Sigmoid colon (tissue), 6 donors: ENCODE measurements at regions not wholly inside any gene's neighbourhood (a gene's known extent, or its start where the extent isn't known, plus 50 kb on each side); places are given as distances from the start of the nearest gene placed in this dataset.

ENCODE experiments used
- DNase-seq: peaks from one replicate; pipeline ENCODE4 v3.0.0-alpha.2; 2019
- H3K27ac ChIP-seq, 4 donors: fragments of 200-600 bp; sonication (generic); one replicate each; pipeline ENCODE4 v1.5.1; 2016 to 2019; ENCODE audit warnings: mild to moderate bottlenecking in 1 of 4
- H3K27me3 ChIP-seq, 3 donors: fragments of 200-600 bp; sonication (generic); one replicate each; pipeline ENCODE4 v1.5.1; 2019; ENCODE audit warnings: mild to moderate bottlenecking in 1 of 3
- H3K36me3 ChIP-seq, 4 donors: fragments of 200-600 bp; sonication (generic); one replicate each; pipeline ENCODE4 v1.5.1; 2016 to 2019
- H3K4me1 ChIP-seq, 4 donors: fragments of 200-600 bp; sonication (generic); one replicate each; pipeline ENCODE4 v1.5.1; 2017 to 2019
- H3K4me3 ChIP-seq, 4 donors: fragments of 200-600 bp; sonication (generic); one replicate each; pipeline ENCODE4 v1.5.1; 2017 to 2019; ENCODE audit warnings: mild to moderate bottlenecking in 2 of 4, moderate library complexity in 1 of 4
- H3K9me3 ChIP-seq, 4 donors: fragments of 200-600 bp in 3 of 4; sonication (generic) in 3 of 4; one replicate each; pipeline versions ENCODE4 v1.5.1 to v1.6.1; 2013 to 2019
- EP300 ChIP-seq, 4 donors: sonication (generic); formaldehyde crosslinking; IDR thresholded peaks; one replicate each; pipeline ENCODE4 v1.6.1; 2017; ENCODE audit warnings: antibody characterized with exemption in 4 of 4
- POLR2A ChIP-seq, 2 donors: fragments of 450-650 bp; IDR thresholded peaks; one replicate each; pipeline ENCODE4 v1.6.1; 2016; ENCODE audit warnings: antibody characterized with exemption in 2 of 2, mild to moderate bottlenecking in 2 of 2, moderate library complexity in 2 of 2
- POLR2AphosphoS5 ChIP-seq, 4 donors: sonication (generic); formaldehyde crosslinking; IDR thresholded peaks; one replicate each; pipeline ENCODE4 v1.6.1; 2017; ENCODE audit warnings: antibody characterized with exemption in 4 of 4
- WGBS, 2 donors: extraction: QIAGEN DNeasy Blood & Tissue Kit; methylation state at CpG; one replicate each; pipeline ENCODE4 v1.1.7; 2013; 5-methylcytosine and 5-hydroxymethylcytosine counted together
- intact Hi-C: fragments of 100-400 bp; cut with DNase I; formaldehyde crosslinking; loops from one replicate; pipeline ENCODE4 v1.15.1; 2023
- TF ChIP-seq, protein P1 (sequence below), 4 experiments: fragments of 450-650 bp in 3 of 4; fragments of 200-600 bp in 1 of 4; IDR thresholded peaks; one replicate each; pipeline ENCODE4 v1.5.1; 2016 to 2019; ENCODE audit warnings: antibody characterized with exemption in 4 of 4, mild to moderate bottlenecking in 3 of 4, moderate library complexity in 2 of 4
- donor health status: healthy with polysubstance abuse.
- donor health status: healthy.

DNA sequence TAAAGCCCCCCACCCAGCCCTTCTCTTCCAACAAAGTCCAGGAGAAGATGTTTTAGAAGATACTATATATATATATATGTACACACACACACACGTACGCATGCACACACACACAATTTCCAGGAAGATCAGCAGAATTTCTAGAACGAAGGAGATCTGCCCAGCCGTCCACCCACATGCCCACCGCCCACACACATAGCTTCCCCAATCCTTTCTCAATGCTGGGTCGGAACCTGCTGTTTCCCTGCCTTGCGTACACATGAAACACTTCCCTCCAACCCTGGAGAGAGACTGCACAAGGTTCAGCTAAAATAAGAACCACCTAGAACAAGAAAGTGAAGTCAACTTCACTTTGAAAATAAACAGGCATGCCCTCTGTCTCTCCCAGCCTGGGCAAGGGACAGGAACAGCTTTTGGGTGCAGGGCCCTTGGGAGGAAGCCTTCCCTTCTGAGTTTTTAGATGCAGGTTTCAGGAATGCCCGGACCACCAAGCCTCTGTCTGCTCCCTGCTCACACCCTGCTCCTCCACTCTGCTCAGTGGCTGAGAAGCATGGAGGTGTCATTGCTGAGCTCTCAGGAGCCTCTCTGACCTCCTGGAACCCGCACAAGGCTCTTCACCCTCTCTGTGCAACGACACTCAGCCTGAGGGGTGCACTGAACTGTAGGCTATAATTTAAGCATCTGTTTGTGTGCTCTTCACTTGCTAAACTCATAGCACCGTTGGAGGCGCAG is 149.4 kb downstream of the C5orf15 start:
- Histone ChIP-seq H3K36me3 (no peaks in the 10 kb centered on the region), H3K27me3 (no peaks in the 10 kb centered on the region), H3K27ac (no peak overlapping the region), H3K4me3 (no peak overlapping the region), H3K9me3 (no peaks in the 10 kb centered on the region), H3K4me1 (peaks cover 0 to 21% (median 5%) of the 10 kb centered on the region in 4 donors)
- DNase-seq = no peak
- 78 to 81% methylated on average over 12 of the region's 12 CpGs for WGBS, 2 donors
- no peak for TF ChIP-seq POLR2A (IDR thresholded peaks at IDR 0.05)
- TF ChIP-seq POLR2AphosphoS5 (IDR thresholded peaks at IDR 0.05) = no peak
- TF ChIP-seq EP300 (IDR thresholded peaks at IDR 0.05) = no peak
- TF ChIP-seq, protein P1, sequence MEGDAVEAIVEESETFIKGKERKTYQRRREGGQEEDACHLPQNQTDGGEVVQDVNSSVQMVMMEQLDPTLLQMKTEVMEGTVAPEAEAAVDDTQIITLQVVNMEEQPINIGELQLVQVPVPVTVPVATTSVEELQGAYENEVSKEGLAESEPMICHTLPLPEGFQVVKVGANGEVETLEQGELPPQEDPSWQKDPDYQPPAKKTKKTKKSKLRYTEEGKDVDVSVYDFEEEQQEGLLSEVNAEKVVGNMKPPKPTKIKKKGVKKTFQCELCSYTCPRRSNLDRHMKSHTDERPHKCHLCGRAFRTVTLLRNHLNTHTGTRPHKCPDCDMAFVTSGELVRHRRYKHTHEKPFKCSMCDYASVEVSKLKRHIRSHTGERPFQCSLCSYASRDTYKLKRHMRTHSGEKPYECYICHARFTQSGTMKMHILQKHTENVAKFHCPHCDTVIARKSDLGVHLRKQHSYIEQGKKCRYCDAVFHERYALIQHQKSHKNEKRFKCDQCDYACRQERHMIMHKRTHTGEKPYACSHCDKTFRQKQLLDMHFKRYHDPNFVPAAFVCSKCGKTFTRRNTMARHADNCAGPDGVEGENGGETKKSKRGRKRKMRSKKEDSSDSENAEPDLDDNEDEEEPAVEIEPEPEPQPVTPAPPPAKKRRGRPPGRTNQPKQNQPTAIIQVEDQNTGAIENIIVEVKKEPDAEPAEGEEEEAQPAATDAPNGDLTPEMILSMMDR (IDR thresholded peaks at IDR 0.05) = no peak
- intact Hi-C loops = no loop called here

- peak; percentile 78 for DNase-seq
- Histone ChIP-seq H3K4me1 (peaks cover 0 to 21% (median 5%) of the 10 kb centered on the region in 4 donors), H3K9me3 (no peaks in the 10 kb centered on the region), H3K36me3 (no peaks in the 10 kb centered on the region), H3K27me3 (peaks cover 0 to 4% (median 0%) of the 10 kb centered on the region in 3 donors), H3K4me3 (no peak overlapping the region), H3K27ac (no peak overlapping the region)
- intact Hi-C loops = no loop called here
- WGBS, 2 donors = 36 to 63% methylated on average over 5 of the region's 5 CpGs
- peak in 1 of 4 donors; percentile 14 for TF ChIP-seq POLR2AphosphoS5 (IDR thresholded peaks at IDR 0.05)
- TF ChIP-seq, protein P1 (IDR thresholded peaks at IDR 0.05) = no peak
Measured at GRCh38 chr5:133818031-133818431, 150.4 kb downstream of the C5orf15 start.

DNA sequence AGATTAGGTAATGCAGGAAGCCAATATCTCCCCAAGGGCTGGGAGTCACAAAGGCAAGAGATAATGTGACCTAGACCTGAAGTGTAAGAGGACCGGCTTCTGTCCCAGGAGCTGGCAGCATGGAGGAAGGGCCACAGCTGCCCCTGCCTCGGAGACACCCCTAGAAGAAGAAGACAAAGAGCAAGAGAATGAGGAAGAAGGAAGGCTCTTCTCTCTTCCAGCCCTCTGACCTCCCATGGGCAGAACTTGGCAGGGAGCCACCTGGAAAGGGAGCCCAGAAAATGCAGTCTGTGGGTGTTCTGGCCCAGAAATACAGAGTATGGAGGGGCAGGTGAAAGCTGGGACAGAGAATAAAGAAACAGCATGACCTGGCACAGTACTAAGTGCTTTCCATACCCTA is 151.0 kb downstream of the C5orf15 start:
- Histone ChIP-seq H3K27me3 (peaks cover 0 to 4% (median 0%) of the 10 kb centered on the region in 3 donors), H3K9me3 (no peaks in the 10 kb centered on the region), H3K27ac (no peak overlapping the region), H3K4me1 (peaks cover 0 to 21% (median 5%) of the 10 kb centered on the region in 4 donors), H3K36me3 (no peaks in the 10 kb centered on the region), H3K4me3 (no peak overlapping the region)
- DNase-seq = no peak
- WGBS, 2 donors = 67 to 79% methylated on average over 2 of the region's 2 CpGs
- intact Hi-C loops = no loop called here
- no peak for TF ChIP-seq POLR2AphosphoS5 (IDR thresholded peaks at IDR 0.05)

DNA sequence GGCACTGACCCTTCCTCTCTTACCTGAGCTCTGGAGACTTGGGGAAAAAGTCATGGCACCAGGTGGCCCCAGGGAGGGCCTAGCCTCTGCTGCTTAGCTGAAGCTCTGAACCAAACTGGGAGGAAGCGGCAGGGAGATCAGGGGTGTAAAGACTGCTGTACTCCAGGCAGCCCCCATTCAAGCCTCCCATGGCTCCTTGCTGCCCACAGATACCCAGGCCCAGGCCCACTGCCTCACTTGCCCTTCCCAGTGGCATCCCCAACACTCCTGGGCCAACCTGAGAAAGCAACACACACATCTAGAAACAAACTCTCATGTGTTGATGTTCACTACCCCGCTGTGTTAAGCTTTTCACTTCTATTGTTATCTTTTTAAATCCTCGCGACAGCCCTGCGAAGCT is 151.6 kb downstream of the C5orf15 start:
- intact Hi-C loops = no loop called here
- peaks cover 0 to 4% (median 0%) of the 10 kb centered on the region in 3 donors for H3K27me3 ChIP-seq
- no peaks in the 10 kb centered on the region for H3K9me3 ChIP-seq
- no peak for TF ChIP-seq POLR2A (IDR thresholded peaks at IDR 0.05)
- TF ChIP-seq EP300 (IDR thresholded peaks at IDR 0.05) = no peak
- no peak for TF ChIP-seq POLR2AphosphoS5 (IDR thresholded peaks at IDR 0.05)
- TF ChIP-seq, protein P1 (IDR thresholded peaks at IDR 0.05) = no peak
- WGBS, 2 donors = 95% methylated on average over 5 of the region's 5 CpGs
- H3K36me3 ChIP-seq = no peaks in the 10 kb centered on the region
- H3K27ac ChIP-seq = no peak overlapping the region
- no peak overlapping the region for H3K4me3 ChIP-seq
- peaks cover 0 to 21% (median 5%) of the 10 kb centered on the region in 4 donors for H3K4me1 ChIP-seq
- DNase-seq = no peak

GRCh38 chr5:133814152-133814551 is 154.3 kb downstream of the C5orf15 start:
- no peak overlapping the region for H3K27ac ChIP-seq
- TF ChIP-seq EP300 (IDR thresholded peaks at IDR 0.05) (no peak), POLR2A (IDR thresholded peaks at IDR 0.05) (no peak), POLR2AphosphoS5 (IDR thresholded peaks at IDR 0.05) (no peak)
- TF ChIP-seq, protein P1 (IDR thresholded peaks at IDR 0.05) = no peak
- no peak for DNase-seq
- no peaks in the 10 kb centered on the region for H3K36me3 ChIP-seq
- no peak overlapping the region for H3K4me3 ChIP-seq
- H3K27me3 ChIP-seq = peaks cover 0 to 4% (median 0%) of the 10 kb centered on the region in 3 donors
- WGBS, 2 donors = 41 to 43% methylated on average over 8 of the region's 8 CpGs
- intact Hi-C loops = no loop called here
- H3K9me3 ChIP-seq = no peaks in the 10 kb centered on the region
- H3K4me1 ChIP-seq = peaks cover 0 to 9% (median 4%) of the 10 kb centered on the region in 4 donors
